Panc1 (cell line): ENCODE measurements at regions not wholly inside any gene's neighbourhood (a gene's known extent, or its start where the extent isn't known, plus 50 kb on each side); places are given as distances from the start of the nearest gene placed in this dataset.

Source experiments
- ATAC-seq: fragments of 200-7000 bp; cut with Tn5 transposase; 2 replicates; pipeline ENCODE4 v1.9.1; 2020; ENCODE audit warnings: mild to moderate bottlenecking, moderate library complexity
- BruUV-seq: library from RNA; stranded (reverse); fragments of 400-500 nt; replicated peaks from 2 replicates; lab custom pipeline; 2021; lab: Mats Ljungman, UMichigan
- CTCF ChIA-PET: fragments of 300-600 bp; sonication (Branson Sonifier 250); formaldehyde crosslinking; loops from one replicate; lab custom pipeline; 2022; ENCODE audit warnings: antibody characterized with exemption; lab: Charles Lee
- POLR2A ChIA-PET: fragments of 300-600 bp; sonication (Branson Sonifier 250); formaldehyde crosslinking; loops from one replicate; lab custom pipeline; 2022; ENCODE audit warnings: antibody characterized with exemption; lab: Charles Lee
- DNase-seq: peaks from one replicate; pipeline ENCODE4 v3.0.0-alpha.2; 2010; ENCODE audit warnings: low read depth, low spot score
- H3K27ac ChIP-seq: 2 replicates; pipeline ENCODE4 v1.5.1; 2011; ENCODE audit warnings: mild to moderate bottlenecking, low read length, inconsistent platforms
- H3K27me3 ChIP-seq: fragments of 200-500 bp; sonication (Bioruptor generic); 2 replicates; pipeline ENCODE4 v1.6.0; 2014; ENCODE audit warnings: low read length, inconsistent platforms; ENCODE audit not compliant: control insufficient read depth, insufficient read depth
- H3K36me3 ChIP-seq: fragments of 200-500 bp; sonication (Bioruptor generic); 2 replicates; pipeline ENCODE4 v1.5.1; 2014; ENCODE audit warnings: inconsistent platforms, mild to moderate bottlenecking, low read length, moderate library complexity; ENCODE audit not compliant: control insufficient read depth, insufficient read depth
- H3K4me1 ChIP-seq: 2 replicates; pipeline ENCODE4 v1.5.1; 2011; ENCODE audit warnings: inconsistent platforms, mild to moderate bottlenecking, low read length, moderate library complexity; ENCODE audit not compliant: control insufficient read depth, insufficient read depth
- H3K4me3 ChIP-seq, 2 experiments: 2 replicates each; pipeline ENCODE4 v1.5.1; 2011 to 2012; ENCODE audit warnings: low read depth in 2 of 2, low read length in 2 of 2, mild to moderate bottlenecking in 2 of 2, inconsistent platforms in 1 of 2, moderate library complexity in 1 of 2
- H3K9me3 ChIP-seq: fragments of 200-500 bp; sonication (Bioruptor generic); 2 replicates; pipeline ENCODE4 v1.5.1; 2014; ENCODE audit warnings: low read depth, mild to moderate bottlenecking, inconsistent platforms, low read length, moderate library complexity; ENCODE audit not compliant: control insufficient read depth, insufficient read depth
- CTCF ChIP-seq: fragments of 450-650 bp; IDR thresholded peaks from 2 replicates; pipeline ENCODE4 v1.5.1; 2017; ENCODE audit warnings: mild to moderate bottlenecking
- POLR2AphosphoS5 ChIP-seq: IDR thresholded peaks from 2 replicates; pipeline ENCODE4 v1.6.1; 2012; ENCODE audit warnings: mild to moderate bottlenecking, low read depth, low read length, moderate library complexity
- REST ChIP-seq, 2 experiments: IDR thresholded peaks; 2 replicates each; pipeline ENCODE4 v1.6.1; 2011 to 2012; ENCODE audit warnings: low read depth in 2 of 2, control low read depth in 1 of 2, low read length in 1 of 2, mild to moderate bottlenecking in 1 of 2, moderate library complexity in 1 of 2; ENCODE audit not compliant: insufficient read depth in 1 of 2
- SIN3A ChIP-seq: IDR thresholded peaks from 2 replicates; pipeline ENCODE4 v1.6.1; 2012; ENCODE audit warnings: low read depth, mild to moderate bottlenecking, low read length, moderate library complexity, borderline replicate concordance; ENCODE audit not compliant: insufficient read depth
- TCF7L2 ChIP-seq: IDR thresholded peaks from 2 replicates; pipeline ENCODE4 v1.6.1; 2011; ENCODE audit warnings: mild to moderate bottlenecking, low read depth, low read length, inconsistent platforms
- in situ Hi-C: cut with HindIII; loops from 2 replicates; pipeline ENCODE4 v1.10.0; 2016; ENCODE audit warnings: low sequenced_read_pairs, low pct_unique_long_range_greater_than_20kb
- intact Hi-C: fragments of 100-400 bp; cut with micrococcal nuclease; formaldehyde crosslinking; loops from one replicate; pipeline ENCODE4 v1.10.0; 2022; ENCODE audit not compliant: unreplicated experiment

GRCh38 chr2:120821446-120822160 is 85.9 kb downstream of the GLI2 start:
- ATAC-seq = no peak
- no TSS peak for BruUV-seq
- in situ Hi-C loops = no loop called here
- intact Hi-C loops = no loop called here
- H3K27ac ChIP-seq = no peak overlapping the region
- H3K27me3 ChIP-seq = no peaks in the 10 kb centered on the region
- no peaks in the 10 kb centered on the region for H3K9me3 ChIP-seq
- no peaks in the 10 kb centered on the region; the same call in 1 of the 2 replicates for H3K4me1 ChIP-seq
- POLR2A ChIA-PET = no interaction called here
- TF ChIP-seq SIN3A (no peak), POLR2AphosphoS5 (no peak), TCF7L2 (no peak), REST (IDR thresholded peaks at IDR 0.05; ENCODE audit: insufficient read depth in 1 of 2, low read depth in 2 of 2, low read length in 1 of 2) (no peak), CTCF (no peak)
- H3K36me3 ChIP-seq = no peaks in the 10 kb centered on the region
- DNase-seq = no peak
- no peak overlapping the region for H3K4me3 ChIP-seq
- CTCF ChIA-PET = no interaction called here

GRCh38 chr2:120822933-120823332 is 87.3 kb downstream of the GLI2 start:
- intact Hi-C loops (no loop called here), in situ Hi-C loops (no loop called here)
- no peak for DNase-seq
- no peak for TF ChIP-seq CTCF
- TF ChIP-seq POLR2AphosphoS5 = no peak
- TF ChIP-seq TCF7L2 = no peak
- no peak for TF ChIP-seq SIN3A
- no peak for TF ChIP-seq REST (IDR thresholded peaks at IDR 0.05; ENCODE audit: insufficient read depth in 1 of 2, low read depth in 2 of 2, low read length in 1 of 2)
- H3K27ac ChIP-seq = no peak overlapping the region
- no peak for ATAC-seq
- ChIA-PET POLR2A (no interaction called here), CTCF (no interaction called here)
- BruUV-seq = no TSS peak
- no peak overlapping the region for H3K4me3 ChIP-seq
- H3K4me1 ChIP-seq = no peaks in the 10 kb centered on the region; the same call in 1 of the 2 replicates
- H3K36me3 ChIP-seq = no peaks in the 10 kb centered on the region
- no peaks in the 10 kb centered on the region for H3K27me3 ChIP-seq
- H3K9me3 ChIP-seq = no peaks in the 10 kb centered on the region
